Upper lobe of left lung (tissue), 4 donors: ENCODE measurements at regions not wholly inside any gene's neighbourhood (a gene's known extent, or its start where the extent isn't known, plus 50 kb on each side); places are given as distances from the start of the nearest gene placed in this dataset.

Source experiments
- CTCF ChIP-seq, 6 experiments: fragments of 450-650 bp in 4 of 6; fragments of 200-600 bp in 2 of 6; sonication (generic) in 2 of 6; IDR thresholded peaks; one replicate each; pipeline ENCODE4 v1.5.1; 2016 to 2019; ENCODE audit warnings: antibody characterized with exemption in 6 of 6
- POLR2AphosphoS5 ChIP-seq, 2 donors: sonication (generic); formaldehyde crosslinking; IDR thresholded peaks; one replicate each; pipeline ENCODE4 v1.5.1; 2017; ENCODE audit warnings: antibody characterized with exemption in 2 of 2

GRCh38 chr20:6855796-6856195 is 88.3 kb downstream of the BMP2 start:
- TF ChIP-seq POLR2AphosphoS5 (IDR thresholded peaks at IDR 0.05), result no peak
- TF ChIP-seq CTCF (IDR thresholded peaks at IDR 0.05), result no peak
